ENCODE measurements at regions not wholly inside any gene's neighbourhood (a gene's known extent, or its start where the extent isn't known, plus 50 kb on each side); places are given as distances from the start of the nearest gene placed in this dataset.
A peak's percentile ranks its signal among the peaks of the same experiment; 100 is the strongest.

DNA sequence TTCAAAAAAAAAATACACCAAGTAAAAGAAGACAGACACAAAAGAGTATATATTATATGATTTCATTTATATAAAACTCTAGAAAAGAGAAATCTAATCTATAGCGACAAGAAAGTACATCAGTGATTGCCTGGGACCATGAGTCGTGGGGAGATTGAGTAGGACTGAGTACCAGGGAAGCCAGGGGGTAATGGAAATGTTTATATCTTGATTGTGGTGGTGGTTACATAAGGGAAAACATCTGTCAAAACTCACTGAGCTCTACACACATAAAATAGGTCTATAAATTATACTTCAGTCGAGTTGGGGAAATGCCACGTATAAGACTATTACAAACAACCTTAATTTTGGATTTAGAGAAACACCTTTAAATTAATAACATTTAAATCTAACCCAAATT lies 117.4 kb downstream of the TRIM29 start:
- intact Hi-C loops (cut with DNase I) = no loop called here

DNA sequence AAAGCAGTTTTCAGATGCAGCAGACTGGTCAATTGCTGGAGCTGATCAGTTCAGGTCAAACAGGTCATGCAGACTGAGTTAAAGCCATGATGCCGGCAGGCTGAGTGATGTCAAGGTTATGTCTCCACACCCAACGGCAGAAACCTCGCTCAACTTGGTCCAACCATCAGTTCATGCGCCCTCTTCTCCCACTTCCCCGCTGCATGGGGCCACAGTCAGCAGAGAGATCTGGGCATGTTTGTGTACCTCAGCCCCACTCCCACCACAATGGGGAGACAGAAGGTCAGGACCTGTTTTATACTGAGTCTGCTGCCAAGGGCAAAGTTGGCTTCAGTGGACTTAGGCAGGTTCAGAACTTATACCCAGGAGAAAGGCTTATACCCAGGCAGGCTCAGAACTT lies 118.7 kb downstream of the TRIM29 start:
- intact Hi-C loops (cut with DNase I) = no loop called here
- Histone ChIP-seq H3K27me3 (peaks cover 0 to 73% (median 0%) of the 10 kb centered on the region in 4 donors), H3K36me3 (no peaks in the 10 kb centered on the region), H3K27ac (replicated peaks in 1 of 4) (no peak overlapping the region), H3K9me3 (no peaks in the 10 kb centered on the region), H3K4me1 (no peaks in the 10 kb centered on the region), H3K4me3 (no peak overlapping the region)
- TF ChIP-seq POLR2A (IDR thresholded peaks at IDR 0.05; ENCODE audit: low read depth) (no peak), POLR2AphosphoS5 (IDR thresholded peaks at IDR 0.05) (no peak), EP300 (IDR thresholded peaks at IDR 0.05) (no peak), CTCF (IDR thresholded peaks at IDR 0.05) (no peak)
- whole genome bisulfite sequencing = 88% methylated on average over 5 of the region's 5 CpGs
- no peak for DNase-seq (ENCODE audit: extremely low spot score)

More for the DNA sequence above, 117.4 kb downstream of the TRIM29 start:
- Histone ChIP-seq H3K9me3 (no peaks in the 10 kb centered on the region), H3K4me3 (no peak overlapping the region), H3K4me1 (no peaks in the 10 kb centered on the region), H3K27me3 (peaks cover 0 to 71% (median 0%) of the 10 kb centered on the region in 4 donors), H3K27ac (replicated peaks in 1 of 4) (no peak overlapping the region), H3K36me3 (no peaks in the 10 kb centered on the region)
- 72% methylated on average over 4 of the region's 4 CpGs for WGBS
- TF ChIP-seq POLR2AphosphoS5 (IDR thresholded peaks at IDR 0.05) (no peak), CTCF (IDR thresholded peaks at IDR 0.05) (no peak), POLR2A (IDR thresholded peaks at IDR 0.05; ENCODE audit: low read depth) (no peak), EP300 (IDR thresholded peaks at IDR 0.05) (no peak)
- DNase-seq (ENCODE audit: extremely low spot score) = no peak

GRCh38 chr11:120017582-120018150 lies 120.2 kb downstream of the TRIM29 start:
- Histone ChIP-seq H3K36me3 (no peaks in the 10 kb centered on the region), H3K9me3 (no peaks in the 10 kb centered on the region), H3K27me3 (peaks cover 0 to 76% (median 2%) of the 10 kb centered on the region in 4 donors), H3K4me3 (no peak overlapping the region), H3K27ac (replicated peaks in 1 of 4) (no peak overlapping the region), H3K4me1 (peaks cover 0 to 8% (median 5%) of the 10 kb centered on the region in 4 donors)
- intact Hi-C loops (cut with DNase I) = no loop called here
- TF ChIP-seq EP300 (IDR thresholded peaks at IDR 0.05) (no peak), CTCF (IDR thresholded peaks at IDR 0.05) (no peak), POLR2A (IDR thresholded peaks at IDR 0.05; ENCODE audit: low read depth) (no peak), POLR2AphosphoS5 (IDR thresholded peaks at IDR 0.05) (no peak)
- no peak for DNase-seq (ENCODE audit: extremely low spot score)
- WGBS = 31% methylated on average over 9 of the region's 9 CpGs

- Histone ChIP-seq H3K27me3 (peaks cover 0 to 94% (median 2%) of the 10 kb centered on the region in 4 donors), H3K4me3 (no peak overlapping the region), H3K27ac (replicated peaks in 1 of 4) (no peak overlapping the region), H3K4me1 (peaks cover 0 to 8% (median 5%) of the 10 kb centered on the region in 4 donors), H3K36me3 (no peaks in the 10 kb centered on the region), H3K9me3 (no peaks in the 10 kb centered on the region)
- no peak for DNase-seq (ENCODE audit: extremely low spot score)
- WGBS = 34% methylated on average over 19 of the region's 28 CpGs
- intact Hi-C loops (cut with DNase I) = no loop called here
- TF ChIP-seq CTCF (IDR thresholded peaks at IDR 0.05) = peak; percentile 25 to 48 (median 36)
- no peak for TF ChIP-seq POLR2AphosphoS5 (IDR thresholded peaks at IDR 0.05)
Measured at GRCh38 chr11:120013325-120014250, 124.3 kb downstream of the TRIM29 start.
